ENCODE measurements at regions not wholly inside any gene's neighbourhood (a gene's known extent, or its start where the extent isn't known, plus 50 kb on each side); places are given as distances from the start of the nearest gene placed in this dataset.

GRCh38 chr12:11968516-11968915 is 102.2 kb upstream of the BCL2L14 start:
- TF ChIP-seq, protein P1, sequence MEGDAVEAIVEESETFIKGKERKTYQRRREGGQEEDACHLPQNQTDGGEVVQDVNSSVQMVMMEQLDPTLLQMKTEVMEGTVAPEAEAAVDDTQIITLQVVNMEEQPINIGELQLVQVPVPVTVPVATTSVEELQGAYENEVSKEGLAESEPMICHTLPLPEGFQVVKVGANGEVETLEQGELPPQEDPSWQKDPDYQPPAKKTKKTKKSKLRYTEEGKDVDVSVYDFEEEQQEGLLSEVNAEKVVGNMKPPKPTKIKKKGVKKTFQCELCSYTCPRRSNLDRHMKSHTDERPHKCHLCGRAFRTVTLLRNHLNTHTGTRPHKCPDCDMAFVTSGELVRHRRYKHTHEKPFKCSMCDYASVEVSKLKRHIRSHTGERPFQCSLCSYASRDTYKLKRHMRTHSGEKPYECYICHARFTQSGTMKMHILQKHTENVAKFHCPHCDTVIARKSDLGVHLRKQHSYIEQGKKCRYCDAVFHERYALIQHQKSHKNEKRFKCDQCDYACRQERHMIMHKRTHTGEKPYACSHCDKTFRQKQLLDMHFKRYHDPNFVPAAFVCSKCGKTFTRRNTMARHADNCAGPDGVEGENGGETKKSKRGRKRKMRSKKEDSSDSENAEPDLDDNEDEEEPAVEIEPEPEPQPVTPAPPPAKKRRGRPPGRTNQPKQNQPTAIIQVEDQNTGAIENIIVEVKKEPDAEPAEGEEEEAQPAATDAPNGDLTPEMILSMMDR (IDR thresholded peaks at IDR 0.05) = no peak
- no peak for TF ChIP-seq POLR2A (IDR thresholded peaks at IDR 0.05)
